ENCODE measurements at regions not wholly inside any gene's neighbourhood (a gene's known extent, or its start where the extent isn't known, plus 50 kb on each side); places are given as distances from the start of the nearest gene placed in this dataset.

GRCh38 chr2:215764441-215765048 lies 248.8 kb downstream of the MREG start:
- TF ChIP-seq EZH2 (IDR thresholded peaks at IDR 0.05; ENCODE audit: insufficient read depth, poor library complexity, severe bottlenecking) (no peak), EZH2phosphoT487 (IDR thresholded peaks at IDR 0.05; ENCODE audit: insufficient read depth, low read depth) (no peak)
